ENCODE measurements at regions not wholly inside any gene's neighbourhood (a gene's known extent, or its start where the extent isn't known, plus 50 kb on each side); places are given as distances from the start of the nearest gene placed in this dataset.

DNA sequence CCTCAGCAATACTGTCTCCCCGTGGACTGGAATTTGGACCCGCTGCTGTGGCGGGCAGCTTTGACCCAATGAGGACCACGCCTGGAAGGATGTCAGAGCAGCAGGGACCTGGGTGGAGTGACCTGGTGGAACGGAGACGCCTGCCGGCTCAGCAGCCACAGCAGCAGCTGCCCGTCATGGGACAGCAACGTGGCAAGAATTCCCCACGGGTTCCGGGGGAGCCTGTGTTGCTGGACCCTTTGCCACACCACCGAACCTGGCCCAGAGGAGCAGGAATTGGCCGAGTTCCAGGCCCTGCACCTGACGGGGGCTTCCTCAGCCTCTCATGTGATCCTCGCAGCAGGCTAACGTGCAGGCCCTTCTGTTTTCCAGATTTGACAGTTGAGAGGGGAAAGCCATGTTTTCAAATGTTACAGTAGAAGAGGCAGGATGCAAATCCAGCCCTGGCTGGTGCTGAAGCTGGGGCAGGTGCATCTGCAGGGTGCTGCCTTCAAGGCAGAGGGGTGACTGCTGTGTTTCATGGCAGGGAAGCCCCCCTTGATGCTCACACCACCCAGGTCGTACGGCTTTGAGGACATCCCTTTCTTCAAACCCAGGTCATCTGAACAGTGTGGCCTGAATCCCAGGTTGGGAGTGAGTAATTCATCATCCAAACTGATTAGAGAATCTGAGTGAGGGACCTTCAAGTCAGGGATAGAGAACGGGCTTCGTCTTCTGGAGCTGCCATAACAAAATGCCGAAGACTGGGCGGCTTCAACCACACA lies 93.4 kb downstream of the THBS2 start:
- TF ChIP-seq POU2F2 (IDR thresholded peaks at IDR 0.05; ENCODE audit: low read depth, low read length) (no peak), TAF1 (IDR thresholded peaks at IDR 0.05; ENCODE audit: low read depth, low read length) (no peak), PAX5 (IDR thresholded peaks at IDR 0.05; ENCODE audit: insufficient read depth, low read length, severe bottlenecking) (no peak), SPI1 (IDR thresholded peaks at IDR 0.05; ENCODE audit: low read depth, low read length) (no peak), POLR2A (IDR thresholded peaks at IDR 0.05; ENCODE audit: low read depth, low read length) (no peak)
- DNase-seq (ENCODE audit: insufficient read length, low spot score) (no peak), FAIRE-seq (no peak)

DNA sequence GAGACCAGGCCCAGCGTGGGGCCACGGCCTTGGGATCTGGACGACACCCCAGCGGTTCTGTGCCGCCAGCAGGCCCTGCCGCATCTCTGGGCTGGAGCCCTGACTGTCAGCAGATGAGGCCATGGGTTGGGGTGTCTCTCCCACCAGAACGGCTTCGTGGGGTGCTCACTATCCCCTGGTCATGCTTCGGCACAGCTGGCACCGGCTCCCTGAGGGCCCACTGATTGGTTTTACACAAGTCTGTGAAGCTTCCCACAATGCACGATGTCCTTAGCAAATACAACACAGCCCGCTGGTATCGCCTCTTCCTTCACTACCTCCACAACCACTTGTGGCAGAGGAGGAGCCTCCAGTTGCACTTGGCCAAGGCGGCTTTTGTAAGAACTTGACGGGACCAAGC lies 94.3 kb downstream of the THBS2 start:
- no peak for FAIRE-seq
- TF ChIP-seq TAF1 (IDR thresholded peaks at IDR 0.05; ENCODE audit: low read depth, low read length) (no peak), POLR2A (IDR thresholded peaks at IDR 0.05; ENCODE audit: low read depth, low read length) (no peak), SPI1 (IDR thresholded peaks at IDR 0.05; ENCODE audit: low read depth, low read length) (no peak)

GRCh38 chr6:169158691-169159090 lies 95.0 kb downstream of the THBS2 start:
- TF ChIP-seq POLR2A (IDR thresholded peaks at IDR 0.05; ENCODE audit: low read depth, low read length), result no peak
- TF ChIP-seq SPI1 (IDR thresholded peaks at IDR 0.05; ENCODE audit: low read depth, low read length), result no peak
- no peak for TF ChIP-seq PAX5 (IDR thresholded peaks at IDR 0.05; ENCODE audit: insufficient read depth, low read length, severe bottlenecking)
- no peak for TF ChIP-seq POU2F2 (IDR thresholded peaks at IDR 0.05; ENCODE audit: low read depth, low read length)
- TF ChIP-seq POLR2AphosphoS5 (IDR thresholded peaks at IDR 0.05; ENCODE audit: low read depth, low read length), result no peak
- TF ChIP-seq TAF1 (IDR thresholded peaks at IDR 0.05; ENCODE audit: low read depth, low read length), result no peak
- FAIRE-seq, result no peak
- DNase-seq (ENCODE audit: insufficient read length, low spot score), result no peak

More for the DNA sequence above, 94.3 kb downstream of the THBS2 start:
- DNase-seq (ENCODE audit: insufficient read length, low spot score), result no peak

- DNase-seq (ENCODE audit: insufficient read length, low spot score) (no peak), FAIRE-seq (no peak)
- no peak for TF ChIP-seq POLR2A (IDR thresholded peaks at IDR 0.05; ENCODE audit: low read depth, low read length)
- TF ChIP-seq POLR2AphosphoS5 (IDR thresholded peaks at IDR 0.05; ENCODE audit: low read depth, low read length), result no peak
- TF ChIP-seq SPI1 (IDR thresholded peaks at IDR 0.05; ENCODE audit: low read depth, low read length), result no peak
- TF ChIP-seq TAF1 (IDR thresholded peaks at IDR 0.05; ENCODE audit: low read depth, low read length), result no peak
These were observed 95.5 kb downstream of the THBS2 start for GRCh38 chr6:169158174-169158573.

DNA sequence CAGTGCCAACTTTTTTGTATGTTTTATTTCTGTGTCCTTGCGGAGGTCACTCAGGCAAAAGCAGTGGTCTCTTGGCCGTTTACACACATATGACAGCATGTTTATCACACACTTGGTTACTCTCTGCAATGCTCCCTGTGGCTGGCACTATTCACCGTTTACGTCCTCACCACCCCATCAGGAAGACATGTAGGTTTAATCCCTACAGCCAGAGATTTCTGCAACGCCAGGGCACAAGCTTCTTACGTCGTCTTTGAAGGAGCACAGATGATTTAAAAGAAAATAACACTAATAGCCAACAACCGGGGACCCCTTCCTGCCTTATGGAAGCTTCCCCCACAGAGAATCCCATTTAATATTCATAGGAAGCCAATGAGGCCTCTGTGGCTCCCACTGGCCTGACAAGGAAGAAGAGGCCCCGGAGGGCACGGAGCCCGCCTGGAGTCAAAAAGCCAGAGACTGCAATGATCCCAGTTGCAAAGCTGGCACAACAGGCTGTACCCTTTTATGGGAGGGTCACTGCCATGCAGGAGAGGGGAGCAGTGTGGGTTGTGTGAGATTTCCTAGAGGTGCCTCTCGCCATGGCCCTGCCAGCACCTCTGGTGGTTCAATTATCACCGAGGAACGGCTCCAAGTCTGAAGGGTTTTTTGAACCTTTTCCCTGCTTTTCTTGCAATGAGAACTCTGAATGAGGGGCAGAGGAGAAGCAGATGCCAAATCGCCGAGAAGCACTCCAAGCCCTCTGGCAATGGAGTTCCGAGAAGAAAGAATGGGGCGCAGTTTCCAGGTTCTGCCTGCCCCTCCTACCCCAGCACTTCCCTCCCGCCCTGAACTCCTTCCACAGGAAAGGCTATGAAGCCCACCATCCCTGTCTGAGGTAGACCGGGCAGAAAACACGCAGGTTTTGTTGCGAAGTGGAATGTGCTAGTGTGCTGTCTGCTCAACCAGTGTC lies 96.2 kb downstream of the THBS2 start:
- DNase-seq (ENCODE audit: insufficient read length, low spot score) (no peak), FAIRE-seq (no peak)
- TF ChIP-seq TAF1 (IDR thresholded peaks at IDR 0.05; ENCODE audit: low read depth, low read length) (no peak), PAX5 (IDR thresholded peaks at IDR 0.05; ENCODE audit: insufficient read depth, low read length, severe bottlenecking) (no peak), POLR2A (IDR thresholded peaks at IDR 0.05; ENCODE audit: low read depth, low read length) (no peak)

DNA sequence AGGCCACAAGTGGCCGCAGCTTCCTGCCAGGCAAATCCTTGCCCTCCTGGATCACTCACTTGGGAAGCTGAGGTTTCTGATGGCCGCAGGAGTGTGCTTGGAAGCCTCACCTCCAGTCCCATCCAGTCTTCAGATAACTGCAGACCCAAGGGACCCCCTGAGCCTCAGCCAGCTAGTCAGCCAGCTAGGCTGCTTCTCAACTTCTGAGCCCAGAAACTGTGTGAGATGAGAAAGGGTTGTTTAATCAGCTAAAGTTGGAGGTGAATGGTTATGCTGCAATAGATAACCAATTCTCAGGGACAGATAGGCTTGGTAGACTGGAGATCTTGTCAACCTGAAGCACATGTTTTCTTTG lies 96.9 kb downstream of the THBS2 start:
- TF ChIP-seq SPI1 (IDR thresholded peaks at IDR 0.05; ENCODE audit: low read depth, low read length) (no peak), PAX5 (IDR thresholded peaks at IDR 0.05; ENCODE audit: insufficient read depth, low read length, severe bottlenecking) (no peak), POU2F2 (IDR thresholded peaks at IDR 0.05; ENCODE audit: low read depth, low read length) (no peak)
- no peak for FAIRE-seq
- DNase-seq (ENCODE audit: insufficient read length, low spot score), result no peak

DNA sequence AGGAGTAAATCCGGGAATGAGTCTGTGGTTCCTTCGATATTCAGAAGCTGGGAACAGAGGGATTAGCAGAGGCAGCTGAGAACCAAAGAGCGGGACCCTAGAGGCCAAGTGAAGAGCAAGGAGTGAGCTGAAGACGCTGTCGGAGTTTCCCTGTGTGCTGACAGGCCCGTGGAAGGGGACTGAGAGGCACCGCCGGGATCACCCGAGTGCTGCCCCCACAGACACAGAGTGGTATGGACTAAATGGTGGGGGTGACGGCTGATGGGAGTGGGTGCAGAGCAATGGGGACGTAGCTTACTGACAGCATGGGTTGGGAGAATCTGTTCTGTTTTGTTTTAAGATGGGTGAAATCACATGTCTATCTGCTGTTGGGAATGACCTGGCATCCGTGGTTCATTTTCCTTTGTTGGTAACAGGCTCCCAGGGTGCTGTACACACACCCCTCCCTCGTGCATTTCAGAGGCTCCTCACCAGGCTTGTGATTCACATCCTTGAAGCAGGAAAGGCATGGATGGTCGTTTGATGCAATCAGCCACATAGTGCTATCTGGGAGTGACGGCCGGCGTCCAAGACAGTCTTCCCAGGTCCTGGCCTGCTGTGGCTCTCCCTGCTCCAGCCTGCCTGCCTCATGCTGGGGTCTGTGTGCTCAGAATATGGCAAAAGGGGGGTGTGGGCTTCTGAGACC lies 97.4 kb downstream of the THBS2 start:
- DNase-seq (ENCODE audit: insufficient read length, low spot score), result no peak
- no peak for TF ChIP-seq SPI1 (IDR thresholded peaks at IDR 0.05; ENCODE audit: low read depth, low read length)
- no peak for TF ChIP-seq PAX5 (IDR thresholded peaks at IDR 0.05; ENCODE audit: insufficient read depth, low read length, severe bottlenecking)
- no peak for TF ChIP-seq POLR2AphosphoS5 (IDR thresholded peaks at IDR 0.05; ENCODE audit: low read depth, low read length)
- TF ChIP-seq POLR2A (IDR thresholded peaks at IDR 0.05; ENCODE audit: low read depth, low read length), result no peak
- no peak for TF ChIP-seq POU2F2 (IDR thresholded peaks at IDR 0.05; ENCODE audit: low read depth, low read length)
- no peak for TF ChIP-seq TAF1 (IDR thresholded peaks at IDR 0.05; ENCODE audit: low read depth, low read length)
- FAIRE-seq, result no peak

GRCh38 chr6:169155481-169155880 lies 98.2 kb downstream of the THBS2 start:
- no peak for FAIRE-seq
- no peak for DNase-seq (ENCODE audit: insufficient read length, low spot score)
- no peak for TF ChIP-seq POLR2A (IDR thresholded peaks at IDR 0.05; ENCODE audit: low read depth, low read length)
- no peak for TF ChIP-seq TAF1 (IDR thresholded peaks at IDR 0.05; ENCODE audit: low read depth, low read length)
- TF ChIP-seq PAX5 (IDR thresholded peaks at IDR 0.05; ENCODE audit: insufficient read depth, low read length, severe bottlenecking), result no peak
- TF ChIP-seq POLR2AphosphoS5 (IDR thresholded peaks at IDR 0.05; ENCODE audit: low read depth, low read length), result no peak

DNA sequence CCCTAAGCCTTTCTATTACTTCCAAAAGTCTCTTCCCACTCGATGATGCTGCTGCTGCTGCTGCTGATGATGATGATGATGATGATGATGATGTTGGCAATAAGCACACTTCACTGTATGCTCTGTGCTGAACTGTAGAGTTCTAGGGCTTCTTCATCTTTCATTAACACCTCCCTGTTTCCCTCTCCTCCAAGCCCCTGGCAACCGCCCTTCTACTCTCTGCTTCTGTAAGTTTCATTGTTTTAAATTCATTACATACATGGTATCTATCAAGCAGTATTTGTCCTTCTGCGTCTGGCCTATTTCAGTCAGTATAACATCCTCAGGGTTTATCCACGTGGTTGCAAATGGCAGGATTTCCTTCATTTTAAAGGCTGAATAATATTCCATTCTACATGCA lies 100.2 kb downstream of the THBS2 start:
- DNase-seq (ENCODE audit: insufficient read length, low spot score) (no peak), FAIRE-seq (no peak)
- TF ChIP-seq TAF1 (IDR thresholded peaks at IDR 0.05; ENCODE audit: low read depth, low read length) (no peak), PAX5 (IDR thresholded peaks at IDR 0.05; ENCODE audit: insufficient read depth, low read length, severe bottlenecking) (no peak), POLR2AphosphoS5 (IDR thresholded peaks at IDR 0.05; ENCODE audit: low read depth, low read length) (no peak), SPI1 (IDR thresholded peaks at IDR 0.05; ENCODE audit: low read depth, low read length) (no peak), POU2F2 (IDR thresholded peaks at IDR 0.05; ENCODE audit: low read depth, low read length) (no peak), POLR2A (IDR thresholded peaks at IDR 0.05; ENCODE audit: low read depth, low read length) (no peak)
